Endothelial cell of umbilical vein (primary cell): ENCODE measurements at regions not wholly inside any gene's neighbourhood (a gene's known extent, or its start where the extent isn't known, plus 50 kb on each side); places are given as distances from the start of the nearest gene placed in this dataset.

ENCODE experiments used
- BruUV-seq: library from RNA; stranded (reverse); fragments of 400-500 nt; replicated peaks from 2 replicates; lab custom pipeline; 2021; lab: Mats Ljungman, UMichigan
- CTCF ChIA-PET: fragments of 300-600, 350-600 bp; sonication (Branson Sonifier 250); formaldehyde crosslinking; loops from one replicate; lab custom pipeline; 2021; ENCODE audit warnings: antibody characterized with exemption, inconsistent platforms; lab: Charles Lee
- POLR2A ChIA-PET: fragments of 300-600, 350-600 bp; sonication (Branson Sonifier 250); formaldehyde crosslinking; loops from one replicate; lab custom pipeline; 2021; ENCODE audit warnings: antibody characterized with exemption, inconsistent platforms; lab: Charles Lee
- DNase-seq: peaks from one replicate; pipeline ENCODE4 v3.0.0-alpha.2; 2011; ENCODE audit warnings: low read depth, low spot score
- FAIRE-seq: peaks from 2 replicates; lab custom pipeline; 2011; peaks lifted over from hg19 to GRCh38; lab: Jason Lieb, UNC
- H2AFZ ChIP-seq: 2 replicates; pipeline ENCODE4 v1.6.0; 2012; ENCODE audit warnings: low read depth, low read length, control low read depth, inconsistent platforms
- H3K27ac ChIP-seq: 2 replicates; pipeline ENCODE4 v1.5.1; 2011; ENCODE audit warnings: low read depth, mild to moderate bottlenecking, control low read depth, low read length, moderate library complexity; ENCODE audit not compliant: insufficient read depth
- H3K27me3 ChIP-seq, 2 experiments: 2 replicates each; pipeline versions ENCODE4 v1.6.0 to v1.6.1; 2011; ENCODE audit warnings: low read length in 2 of 2, mixed read lengths in 1 of 2; ENCODE audit not compliant: control insufficient read depth in 2 of 2, insufficient read depth in 2 of 2
- H3K36me3 ChIP-seq, 2 experiments: 2 replicates in 1 of 2; 3 replicates in 1 of 2; pipeline ENCODE4 v1.5.1; 2011; ENCODE audit warnings: low read length in 2 of 2, mild to moderate bottlenecking in 1 of 2, moderate library complexity in 1 of 2; ENCODE audit not compliant: control insufficient read depth in 2 of 2, insufficient read depth in 2 of 2; ENCODE audit errors: extremely low read depth in 1 of 2
- H3K4me1 ChIP-seq: 3 replicates; pipeline ENCODE4 v1.5.1; 2011; ENCODE audit warnings: mild to moderate bottlenecking, low read length; ENCODE audit not compliant: control insufficient read depth, insufficient read depth; ENCODE audit errors: extremely low read depth
- H3K4me2 ChIP-seq: 2 replicates; pipeline ENCODE4 v1.6.1; 2011; ENCODE audit warnings: low read length, control low read depth, mixed read lengths; ENCODE audit not compliant: insufficient read depth
- H3K4me3 ChIP-seq, 3 experiments: fragments of 200-600 bp in 1 of 3; sonication (generic), shearing (Covaris generic) in 1 of 3; replicated peaks in 1 of 3; 2 replicates each; pipeline ENCODE4 v1.5.1; 2011 to 2016; ENCODE audit warnings: control low read depth in 3 of 3, low read length in 3 of 3, mild to moderate bottlenecking in 2 of 3, inconsistent platforms in 1 of 3, low read depth in 1 of 3, moderate library complexity in 1 of 3; ENCODE audit not compliant: insufficient read depth in 1 of 3
- H3K79me2 ChIP-seq: 2 replicates; pipeline ENCODE4 v1.6.0; 2012; ENCODE audit warnings: low read length, inconsistent platforms; ENCODE audit not compliant: control insufficient read depth, insufficient read depth
- H3K9ac ChIP-seq: replicated peaks from 2 replicates; pipeline ENCODE3; 2011; ENCODE audit warnings: low read length, control low read depth; ENCODE audit not compliant: insufficient read depth; ENCODE audit errors: extremely low read depth
- H3K9me1 ChIP-seq: replicated peaks from 3 replicates; pipeline ENCODE4 v1.6.0; 2011; ENCODE audit warnings: mild to moderate bottlenecking, low read length; ENCODE audit not compliant: control insufficient read depth, insufficient read depth; ENCODE audit errors: extremely low read depth
- H3K9me3 ChIP-seq: replicated peaks from 2 replicates; pipeline ENCODE4 v1.5.1; 2012; ENCODE audit warnings: low read length, inconsistent platforms; ENCODE audit not compliant: control insufficient read depth, insufficient read depth
- H4K20me1 ChIP-seq: replicated peaks from 2 replicates; pipeline ENCODE3; 2011; ENCODE audit warnings: mild to moderate bottlenecking, low read length; ENCODE audit not compliant: control insufficient read depth, insufficient read depth; ENCODE audit errors: extremely low read depth
- EZH2 ChIP-seq: IDR thresholded peaks from 2 replicates; pipeline ENCODE4 v1.6.1; 2012; ENCODE audit warnings: borderline replicate concordance, low read depth, mild to moderate bottlenecking, moderate library complexity, low read length, inconsistent platforms; ENCODE audit not compliant: severe bottlenecking
- FOS ChIP-seq: IDR thresholded peaks from 2 replicates; pipeline ENCODE4 v1.6.1; 2011; ENCODE audit warnings: mild to moderate bottlenecking, low read length, moderate library complexity, borderline replicate concordance; ENCODE audit not compliant: insufficient read depth
- GATA2 ChIP-seq: IDR thresholded peaks from 2 replicates; pipeline ENCODE4 v1.7.0; 2011; ENCODE audit warnings: low read depth, mild to moderate bottlenecking, moderate library complexity, mixed read lengths, low read length; ENCODE audit not compliant: insufficient read length, insufficient read depth
- JUN ChIP-seq: IDR thresholded peaks from 2 replicates; pipeline ENCODE4 v1.6.1; 2011; ENCODE audit warnings: borderline replicate concordance, low read depth; ENCODE audit not compliant: insufficient read length, insufficient read depth
- MYC ChIP-seq: IDR thresholded peaks from one replicate; pipeline ENCODE4 v1.6.1; 2011; ENCODE audit warnings: mild to moderate bottlenecking, low read depth, low read length
- POLR2A ChIP-seq: IDR thresholded peaks from 2 replicates; pipeline ENCODE4 v1.6.1; 2012; ENCODE audit warnings: low read depth, mild to moderate bottlenecking, control low read depth, low read length
- POLR2AphosphoS5 ChIP-seq: IDR thresholded peaks from 2 replicates; pipeline ENCODE4 v1.6.1; 2012; ENCODE audit warnings: low read depth, mild to moderate bottlenecking, control low read depth, low read length, moderate library complexity; ENCODE audit not compliant: insufficient read depth
- dilution Hi-C: fragments of 300-500 bp; cut with MboI; formaldehyde crosslinking; loops from one replicate; pipeline ENCODE4 v1.15.0; 2019; ENCODE audit warnings: low sequenced_read_pairs; ENCODE audit not compliant: extremely low pct_ligation_motif_present
- intact Hi-C: fragments of 100-400 bp; cut with micrococcal nuclease; formaldehyde crosslinking; loops from one replicate; pipeline ENCODE4 v1.10.0; 2022
- TF ChIP-seq, protein P1 (sequence below): IDR thresholded peaks from 2 replicates; pipeline ENCODE4 v1.6.1; 2011; ENCODE audit not compliant: insufficient read depth, insufficient read length
- TF ChIP-seq, protein P2 (sequence below), 2 donors: IDR thresholded peaks; 1 replicate in 1 of 2; 2 replicates in 1 of 2; pipeline ENCODE4 v1.5.1; 2011; ENCODE audit warnings: low read length in 2 of 2, mild to moderate bottlenecking in 2 of 2, moderate library complexity in 2 of 2, control low read depth in 1 of 2, inconsistent platforms in 1 of 2, low read depth in 1 of 2; ENCODE audit not compliant: insufficient read depth in 1 of 2; ENCODE audit errors: extremely low read depth in 1 of 2

- Histone ChIP-seq H2AFZ (no peak overlapping the region), H3K27me3 (peaks cover 3 to 5% of the 10 kb centered on the region in 2 experiments), H3K4me3 (no peak overlapping the region), H3K9ac (no peak overlapping the region), H3K36me3 (no peaks in the 10 kb centered on the region), H3K9me1 (no peaks in the 10 kb centered on the region), H3K9me3 (no peaks in the 10 kb centered on the region), H4K20me1 (no peaks in the 10 kb centered on the region), H3K4me1 (no peaks in the 10 kb centered on the region), H3K79me2 (no peaks in the 10 kb centered on the region), H3K27ac (no peak overlapping the region), H3K4me2 (no peak overlapping the region)
- intact Hi-C loops, result loop anchor here (2.0 to 10.0 kb wide), 2 partner anchors 140 to 644 kb away; no protein-coding TSS in a partner anchor
- ChIA-PET CTCF (interaction anchor here (1.5 kb wide), 1 partner anchor 142 kb away, joined by 3 read pairs; no protein-coding TSS in a partner anchor), POLR2A (no interaction called here)
- BruUV-seq, result no TSS peak
- DNase-seq (no peak), FAIRE-seq (no peak)
- dilution Hi-C loops, result no loop called here
- TF ChIP-seq POLR2A (no peak), JUN (no peak), MYC (no peak), GATA2 (no peak), FOS (no peak), POLR2AphosphoS5 (no peak), EZH2 (no peak)
- TF ChIP-seq, protein P1, sequence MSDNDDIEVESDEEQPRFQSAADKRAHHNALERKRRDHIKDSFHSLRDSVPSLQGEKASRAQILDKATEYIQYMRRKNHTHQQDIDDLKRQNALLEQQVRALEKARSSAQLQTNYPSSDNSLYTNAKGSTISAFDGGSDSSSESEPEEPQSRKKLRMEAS, result no peak
- TF ChIP-seq, protein P2, sequence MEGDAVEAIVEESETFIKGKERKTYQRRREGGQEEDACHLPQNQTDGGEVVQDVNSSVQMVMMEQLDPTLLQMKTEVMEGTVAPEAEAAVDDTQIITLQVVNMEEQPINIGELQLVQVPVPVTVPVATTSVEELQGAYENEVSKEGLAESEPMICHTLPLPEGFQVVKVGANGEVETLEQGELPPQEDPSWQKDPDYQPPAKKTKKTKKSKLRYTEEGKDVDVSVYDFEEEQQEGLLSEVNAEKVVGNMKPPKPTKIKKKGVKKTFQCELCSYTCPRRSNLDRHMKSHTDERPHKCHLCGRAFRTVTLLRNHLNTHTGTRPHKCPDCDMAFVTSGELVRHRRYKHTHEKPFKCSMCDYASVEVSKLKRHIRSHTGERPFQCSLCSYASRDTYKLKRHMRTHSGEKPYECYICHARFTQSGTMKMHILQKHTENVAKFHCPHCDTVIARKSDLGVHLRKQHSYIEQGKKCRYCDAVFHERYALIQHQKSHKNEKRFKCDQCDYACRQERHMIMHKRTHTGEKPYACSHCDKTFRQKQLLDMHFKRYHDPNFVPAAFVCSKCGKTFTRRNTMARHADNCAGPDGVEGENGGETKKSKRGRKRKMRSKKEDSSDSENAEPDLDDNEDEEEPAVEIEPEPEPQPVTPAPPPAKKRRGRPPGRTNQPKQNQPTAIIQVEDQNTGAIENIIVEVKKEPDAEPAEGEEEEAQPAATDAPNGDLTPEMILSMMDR (IDR thresholded peaks at IDR 0.05; ENCODE audit: extremely low read depth in 1 of 2, insufficient read depth in 1 of 2, low read depth in 1 of 2, low read length in 2 of 2), result no peak
These were observed 53.1 kb upstream of the RC3H1 start for GRCh38 chr1:174075245-174075692.
